GM10266 (cell line): ENCODE measurements at regions not wholly inside any gene's neighbourhood (a gene's known extent, or its start where the extent isn't known, plus 50 kb on each side); places are given as distances from the start of the nearest gene placed in this dataset.

Source experiments
- DNase-seq: peaks from one replicate; pipeline ENCODE4 v3.0.0; 2012; ENCODE audit errors: extremely low spot score
- CTCF ChIP-seq: IDR thresholded peaks from 2 replicates; pipeline ENCODE4 v1.5.1; 2012; ENCODE audit warnings: mild to moderate bottlenecking, low read depth; ENCODE audit not compliant: control insufficient read depth, insufficient read depth; ENCODE audit errors: missing control alignments

- no peak for TF ChIP-seq CTCF
- DNase-seq: no peak
Observed at GRCh38 chr7:28246921-28247461, 66.4 kb upstream of the JAZF1 start.

- TF ChIP-seq CTCF: no peak
Observed at GRCh38 chr7:28258240-28258639, 77.6 kb upstream of the JAZF1 start.

GRCh38 chr7:28260969-28261368 lies 80.4 kb upstream of the JAZF1 start:
- no peak for DNase-seq
- no peak for TF ChIP-seq CTCF

More at GRCh38 chr7:28258240-28258639, 77.6 kb upstream of the JAZF1 start:
- DNase-seq: no peak

GRCh38 chr7:28263622-28264271 lies 83.2 kb upstream of the JAZF1 start:
- TF ChIP-seq CTCF: no peak
- DNase-seq: no peak

- no peak for TF ChIP-seq CTCF
Observed at GRCh38 chr7:28266402-28266801, 85.8 kb upstream of the JAZF1 start.

GRCh38 chr7:28267012-28267411 lies 86.4 kb upstream of the JAZF1 start:
- no peak for DNase-seq
- TF ChIP-seq CTCF: no peak

More at GRCh38 chr7:28266402-28266801, 85.8 kb upstream of the JAZF1 start:
- no peak for DNase-seq

- DNase-seq: no peak
- no peak for TF ChIP-seq CTCF
Observed at GRCh38 chr7:28269700-28270361, 89.2 kb upstream of the JAZF1 start.
